ENCODE measurements at regions not wholly inside any gene's neighbourhood (a gene's known extent, or its start where the extent isn't known, plus 50 kb on each side); places are given as distances from the start of the nearest gene placed in this dataset.

- no peak overlapping the region for H3K4me3 ChIP-seq (ENCODE audit: low read depth, low read length)
- DNase-seq (ENCODE audit: low read depth): no peak
- no peak for TF ChIP-seq CTCF (IDR thresholded peaks at IDR 0.05; ENCODE audit: low read depth, low read length, missing control alignments)
Observed at GRCh38 chr4:141411936-141412335, 191.2 kb downstream of the ZNF330 start.

GRCh38 chr4:141413366-141413765 is 192.7 kb downstream of the ZNF330 start:
- no peak overlapping the region for H3K4me3 ChIP-seq (ENCODE audit: low read depth, low read length)
- TF ChIP-seq CTCF (IDR thresholded peaks at IDR 0.05; ENCODE audit: low read depth, low read length, missing control alignments): no peak
- DNase-seq (ENCODE audit: low read depth): no peak

GRCh38 chr4:141415651-141416050 is 195.0 kb downstream of the ZNF330 start:
- DNase-seq (ENCODE audit: low read depth): no peak
- no peak for TF ChIP-seq CTCF (IDR thresholded peaks at IDR 0.05; ENCODE audit: low read depth, low read length, missing control alignments)
- H3K4me3 ChIP-seq (ENCODE audit: low read depth, low read length): no peak overlapping the region

GRCh38 chr4:141416219-141416618 is 195.5 kb downstream of the ZNF330 start:
- TF ChIP-seq CTCF (IDR thresholded peaks at IDR 0.05; ENCODE audit: low read depth, low read length, missing control alignments): no peak
- DNase-seq (ENCODE audit: low read depth): no peak

GRCh38 chr4:141416677-141417363 is 196.1 kb downstream of the ZNF330 start:
- no peak for TF ChIP-seq CTCF (IDR thresholded peaks at IDR 0.05; ENCODE audit: low read depth, low read length, missing control alignments)
- H3K4me3 ChIP-seq (ENCODE audit: low read depth, low read length): no peak overlapping the region
- no peak for DNase-seq (ENCODE audit: low read depth)

More at GRCh38 chr4:141416219-141416618, 195.5 kb downstream of the ZNF330 start:
- no peak overlapping the region for H3K4me3 ChIP-seq (ENCODE audit: low read depth, low read length)

GRCh38 chr4:141417387-141417786 is 196.7 kb downstream of the ZNF330 start:
- H3K4me3 ChIP-seq (ENCODE audit: low read depth, low read length): no peak overlapping the region
- no peak for TF ChIP-seq CTCF (IDR thresholded peaks at IDR 0.05; ENCODE audit: low read depth, low read length, missing control alignments)
- no peak for DNase-seq (ENCODE audit: low read depth)

GRCh38 chr4:141425124-141425523 is 204.4 kb downstream of the ZNF330 start:
- DNase-seq (ENCODE audit: low read depth): no peak
- TF ChIP-seq CTCF (IDR thresholded peaks at IDR 0.05; ENCODE audit: low read depth, low read length, missing control alignments): no peak

More at GRCh38 chr4:141425124-141425523, 204.4 kb downstream of the ZNF330 start:
- no peak overlapping the region for H3K4me3 ChIP-seq (ENCODE audit: low read depth, low read length)
